Activated effector memory CD4-positive, alpha-beta T cell treated with anti-CD3 and anti-CD28 coated beads, Interleukin-2, amount 50 U/mL, for 16 hours (primary cell): ENCODE measurements at regions not wholly inside any gene's neighbourhood (a gene's known extent, or its start where the extent isn't known, plus 50 kb on each side); places are given as distances from the start of the nearest gene placed in this dataset.
"Not testable (repeated sequence)": the region's sequence is repeated elsewhere in the genome, so short reads cannot be mapped to it uniquely, and the experiment has no call there.

Experiments used
- DNase-seq: peaks from one replicate; pipeline ENCODE4 v3.0.0-alpha.2; 2020

DNA sequence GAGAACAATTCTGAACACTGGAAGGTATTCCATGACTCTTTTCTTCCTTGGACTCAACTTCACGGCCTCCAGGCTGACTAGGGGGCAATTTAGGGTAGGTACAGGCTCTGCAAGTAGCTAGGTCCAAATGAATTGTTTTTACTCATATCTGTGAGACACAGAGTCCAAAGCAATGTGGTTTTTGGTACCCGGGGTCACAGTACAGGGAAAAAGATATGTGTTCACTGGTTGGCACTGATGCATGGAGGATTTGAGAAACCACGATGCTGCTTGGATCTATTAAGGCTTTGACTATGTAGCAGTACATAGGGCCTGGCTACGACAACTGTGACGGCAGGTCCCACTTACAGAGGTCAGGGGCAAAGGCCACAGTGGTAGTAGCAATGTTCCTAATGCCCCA lies 200.6 kb downstream of the DUSP10 start:
- no peak for DNase-seq

DNA sequence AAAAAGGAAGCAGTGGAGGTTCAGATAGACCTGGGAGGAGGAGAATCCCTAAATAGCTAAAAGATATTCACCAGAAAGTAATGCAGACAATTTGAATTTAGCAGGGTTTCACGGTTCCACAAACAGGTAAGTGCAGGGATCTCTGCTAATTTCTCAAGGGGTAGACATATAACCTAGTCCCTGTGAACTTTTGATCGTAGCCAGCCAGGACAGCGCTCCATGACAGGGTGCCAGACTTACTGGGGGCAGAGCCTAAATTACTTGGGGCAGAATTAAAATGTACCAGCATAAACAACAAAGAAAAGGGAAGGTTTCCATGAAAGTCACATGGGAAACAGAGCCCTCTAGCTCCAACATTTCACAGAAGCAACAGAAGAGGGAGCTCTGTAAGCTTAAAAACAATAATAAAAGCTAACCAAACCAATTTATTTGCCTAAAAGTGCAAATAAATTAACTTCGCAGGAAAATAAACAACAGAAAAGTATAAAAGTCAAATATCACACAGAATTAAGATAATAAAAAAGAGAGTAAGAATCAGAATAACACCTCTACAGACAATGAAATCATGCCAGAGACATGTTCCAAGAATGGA lies 198.3 kb downstream of the DUSP10 start:
- no peak for DNase-seq

DNA sequence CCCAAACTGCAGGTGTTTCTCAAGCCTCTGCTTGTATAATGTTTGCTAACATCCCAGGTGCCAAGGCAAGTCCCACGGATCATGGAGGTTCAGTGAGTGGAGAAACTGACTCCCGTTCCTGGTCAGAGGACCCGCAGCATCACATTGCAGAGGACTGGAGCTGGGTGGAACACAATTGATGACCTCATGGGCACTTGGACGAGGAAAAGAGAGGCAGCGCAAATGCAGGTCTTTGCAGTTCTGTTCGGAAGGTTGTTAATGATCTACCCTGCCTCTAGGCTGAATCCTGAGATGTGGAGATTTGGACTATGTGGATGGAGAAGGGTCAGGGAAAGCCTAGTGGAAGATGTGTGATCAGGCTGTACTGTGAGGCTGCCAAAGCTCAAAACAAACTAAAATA lies 192.9 kb downstream of the DUSP10 start:
- no peak for DNase-seq

GRCh38 chr1:221549815-221550214 lies 192.1 kb downstream of the DUSP10 start:
- DNase-seq = no peak

DNA sequence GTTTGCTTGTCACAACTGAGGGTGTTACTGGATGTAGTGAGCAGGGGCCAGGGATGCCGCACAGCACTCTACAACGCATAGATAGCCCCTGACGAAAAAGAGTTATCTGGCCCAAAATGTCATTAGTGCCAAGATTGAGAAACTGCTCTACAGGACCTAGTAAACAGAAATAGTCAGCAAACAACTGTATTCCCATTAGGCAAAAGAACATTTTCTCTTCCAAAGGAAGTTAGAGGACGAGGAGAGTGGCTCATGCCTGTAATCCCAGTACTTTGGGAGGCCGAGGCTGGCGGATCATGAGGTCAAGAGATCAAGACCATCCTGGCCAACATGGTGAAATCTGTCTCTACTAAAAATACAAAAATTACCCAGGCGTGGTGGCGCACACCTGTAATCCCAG lies 189.1 kb downstream of the DUSP10 start:
- DNase-seq = not testable (repeated sequence)

GRCh38 chr1:221555689-221556433 lies 186.0 kb downstream of the DUSP10 start:
- DNase-seq = no peak

DNA sequence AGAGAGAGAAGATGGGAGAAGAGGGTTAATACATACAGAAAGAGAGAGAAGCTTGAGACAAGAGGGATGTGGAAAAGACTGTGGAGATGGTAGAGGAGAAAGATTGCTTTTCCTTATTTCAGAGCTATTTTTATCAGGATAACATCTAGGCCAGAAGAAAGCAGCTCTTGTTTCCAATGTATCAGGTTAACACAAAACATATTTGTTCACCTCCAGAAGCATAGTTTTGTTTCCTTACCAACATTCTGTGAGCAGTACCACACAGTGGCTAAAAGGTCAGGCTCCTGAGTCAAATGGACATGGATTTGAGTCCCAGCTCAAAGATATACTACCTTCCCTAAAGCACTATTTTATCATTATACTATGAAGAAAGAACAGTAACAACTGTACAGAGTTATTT lies 185.5 kb downstream of the DUSP10 start:
- no peak for DNase-seq

GRCh38 chr1:221557013-221557412 lies 184.9 kb downstream of the DUSP10 start:
- DNase-seq = no peak

GRCh38 chr1:221558396-221558795 lies 183.5 kb downstream of the DUSP10 start:
- DNase-seq = no peak

GRCh38 chr1:221559911-221560310 lies 182.0 kb downstream of the DUSP10 start:
- DNase-seq = no peak

GRCh38 chr1:221562542-221563475 lies 179.1 kb downstream of the DUSP10 start:
- DNase-seq = no peak

- DNase-seq = no peak
These were observed 178.4 kb downstream of the DUSP10 start for GRCh38 chr1:221563476-221563921.

DNA sequence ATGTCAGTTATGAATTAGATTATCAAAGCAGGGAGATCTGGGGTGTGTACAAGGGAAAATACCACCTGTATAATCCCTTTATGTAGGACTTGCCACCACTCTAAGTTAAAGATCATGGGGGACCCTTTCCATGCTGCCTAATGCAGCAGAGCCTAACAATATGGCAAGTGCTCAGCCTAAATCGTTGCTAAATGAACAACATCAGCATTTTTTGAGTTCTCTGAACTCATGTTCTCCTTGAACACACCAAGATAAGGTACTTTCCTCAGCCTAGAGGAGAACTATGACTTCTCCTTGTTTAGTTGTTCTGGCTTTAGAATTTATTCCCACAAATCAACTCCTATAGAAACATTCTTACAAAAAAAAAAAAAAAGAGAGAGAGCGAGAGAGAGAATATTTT lies 177.0 kb downstream of the DUSP10 start:
- DNase-seq = no peak

DNA sequence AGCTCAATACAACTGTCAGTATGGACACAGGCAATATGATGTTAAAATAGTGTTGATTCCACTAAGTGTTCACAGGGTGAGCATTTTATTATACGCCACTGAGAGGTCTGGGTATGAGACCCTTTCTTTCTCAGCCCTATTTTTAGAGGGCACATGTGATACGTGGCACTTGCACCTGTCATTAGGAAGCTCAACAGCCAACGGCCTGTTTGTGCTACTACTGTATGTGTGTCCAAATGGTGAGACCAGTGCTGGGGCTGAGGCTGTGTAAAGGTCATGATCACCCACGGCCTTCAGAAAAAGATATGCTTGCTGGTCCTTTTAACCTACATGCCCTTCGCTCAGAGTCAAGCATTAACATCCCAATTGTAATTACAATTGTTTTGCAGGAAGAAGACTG lies 176.2 kb downstream of the DUSP10 start:
- DNase-seq = no peak

GRCh38 chr1:221567859-221568507 lies 173.9 kb downstream of the DUSP10 start:
- DNase-seq = no peak

- no peak for DNase-seq
These were observed 168.1 kb downstream of the DUSP10 start for GRCh38 chr1:221573756-221574155.

- DNase-seq = no peak
These were observed 167.4 kb downstream of the DUSP10 start for GRCh38 chr1:221574529-221574928.

GRCh38 chr1:221575605-221576004 lies 166.3 kb downstream of the DUSP10 start:
- DNase-seq = no peak

DNA sequence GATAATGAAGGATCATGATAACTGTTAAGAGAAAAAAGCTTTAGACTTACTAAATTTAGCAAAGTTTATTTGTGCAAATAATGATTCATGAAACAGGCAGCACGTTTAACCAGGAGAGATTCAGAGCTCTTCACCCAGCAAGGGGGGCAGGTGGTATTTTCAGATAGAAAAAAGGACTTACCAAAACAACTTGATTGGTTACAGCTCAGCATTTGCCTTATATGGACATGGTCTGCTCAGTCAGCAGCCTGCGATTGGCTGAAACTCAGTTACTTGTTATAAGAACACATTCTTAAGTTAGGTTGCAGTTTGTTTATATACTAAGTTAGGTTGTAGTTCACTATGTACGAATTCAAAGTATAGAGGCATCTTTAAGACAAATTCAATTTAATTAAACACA lies 165.6 kb downstream of the DUSP10 start:
- DNase-seq = no peak

- DNase-seq = no peak
These were observed 158.4 kb downstream of the DUSP10 start for GRCh38 chr1:221583465-221583864.

DNA sequence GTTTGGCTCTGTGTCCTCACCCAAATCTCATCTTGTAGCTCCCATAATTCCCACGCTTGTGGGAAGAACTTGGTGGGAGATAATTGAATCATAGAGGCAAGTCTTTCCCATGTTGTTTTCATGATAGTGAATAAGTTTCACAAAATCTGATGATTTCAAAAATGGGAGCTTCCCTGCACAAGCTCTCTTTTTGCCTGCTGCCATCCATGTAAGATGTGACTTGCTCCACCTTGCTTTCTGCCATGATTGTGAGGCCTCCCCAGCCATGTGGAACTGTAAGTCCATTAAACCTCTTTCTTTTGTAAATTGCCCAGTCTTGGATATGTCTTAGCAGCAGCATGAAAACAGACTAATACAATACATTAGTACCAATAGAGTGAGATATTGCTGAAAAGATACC lies 154.9 kb downstream of the DUSP10 start:
- not testable (repeated sequence) for DNase-seq

- DNase-seq = not testable (repeated sequence)
These were observed 150.6 kb downstream of the DUSP10 start for GRCh38 chr1:221591250-221591649.

DNA sequence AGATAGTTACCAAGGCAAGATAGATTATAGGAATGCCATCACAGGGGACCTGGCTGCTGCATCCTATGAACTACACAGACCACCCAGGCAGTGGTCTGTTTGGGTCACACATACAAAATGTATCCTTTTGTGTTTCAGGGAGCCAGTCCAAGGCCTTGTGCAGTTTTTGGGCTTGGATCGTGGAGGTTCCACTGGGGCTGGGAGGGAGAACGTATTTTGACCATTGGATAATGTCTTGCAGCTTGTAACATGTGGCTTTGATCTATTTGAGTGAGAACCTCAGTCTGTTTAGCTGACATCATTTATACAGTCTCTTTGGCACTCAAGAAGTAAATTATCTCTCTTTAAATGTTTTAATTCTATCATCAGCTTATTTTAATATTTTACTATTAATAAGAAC lies 147.3 kb downstream of the DUSP10 start:
- DNase-seq = no peak
